ENCODE measurements at regions not wholly inside any gene's neighbourhood (a gene's known extent, or its start where the extent isn't known, plus 50 kb on each side); places are given as distances from the start of the nearest gene placed in this dataset.

GRCh38 chr1:208670778-208671177 lies 426.6 kb upstream of the PLXNA2 start:
- no peaks in the 10 kb centered on the region for H3K9me3 ChIP-seq (ENCODE audit: severe bottlenecking)
- ATAC-seq (ENCODE audit: low read depth) (no peak), DNase-seq (ENCODE audit: low spot score) (no peak)
- no peak overlapping the region for H3K27ac ChIP-seq (ENCODE audit: poor library complexity, severe bottlenecking)
- H3K27me3 ChIP-seq (ENCODE audit: insufficient read depth, poor library complexity, severe bottlenecking), result no peaks in the 10 kb centered on the region
- no peak overlapping the region for H3K4me3 ChIP-seq (ENCODE audit: severe bottlenecking)
- H3K4me1 ChIP-seq (ENCODE audit: insufficient read depth, poor library complexity, severe bottlenecking), result no peaks in the 10 kb centered on the region
- no peaks in the 10 kb centered on the region for H3K36me3 ChIP-seq (ENCODE audit: low read depth)
- no peak for TF ChIP-seq CTCF (IDR thresholded peaks at IDR 0.05; ENCODE audit: poor library complexity, severe bottlenecking)

- no peak for ATAC-seq (ENCODE audit: low read depth)
Measured at GRCh38 chr1:208681878-208682663, 437.9 kb upstream of the PLXNA2 start.

GRCh38 chr1:208682664-208683013 lies 438.5 kb upstream of the PLXNA2 start:
- no peaks in the 10 kb centered on the region for H3K36me3 ChIP-seq (ENCODE audit: low read depth)
- H3K9me3 ChIP-seq (ENCODE audit: severe bottlenecking), result no peaks in the 10 kb centered on the region
- H3K27me3 ChIP-seq (ENCODE audit: insufficient read depth, poor library complexity, severe bottlenecking), result no peaks in the 10 kb centered on the region
- no peak for TF ChIP-seq CTCF (IDR thresholded peaks at IDR 0.05; ENCODE audit: poor library complexity, severe bottlenecking)
- no peak for DNase-seq (ENCODE audit: low spot score)
- H3K27ac ChIP-seq (ENCODE audit: poor library complexity, severe bottlenecking), result no peak overlapping the region
- no peak overlapping the region for H3K4me3 ChIP-seq (ENCODE audit: severe bottlenecking)
- H3K4me1 ChIP-seq (ENCODE audit: insufficient read depth, poor library complexity, severe bottlenecking), result no peaks in the 10 kb centered on the region
- no peak for ATAC-seq (ENCODE audit: low read depth)

More at GRCh38 chr1:208681878-208682663, 437.9 kb upstream of the PLXNA2 start:
- Histone ChIP-seq H3K27me3 (ENCODE audit: insufficient read depth, poor library complexity, severe bottlenecking) (no peaks in the 10 kb centered on the region), H3K27ac (ENCODE audit: poor library complexity, severe bottlenecking) (no peak overlapping the region), H3K4me3 (ENCODE audit: severe bottlenecking) (no peak overlapping the region), H3K9me3 (ENCODE audit: severe bottlenecking) (no peaks in the 10 kb centered on the region), H3K36me3 (ENCODE audit: low read depth) (no peaks in the 10 kb centered on the region), H3K4me1 (ENCODE audit: insufficient read depth, poor library complexity, severe bottlenecking) (no peaks in the 10 kb centered on the region)
- TF ChIP-seq CTCF (IDR thresholded peaks at IDR 0.05; ENCODE audit: poor library complexity, severe bottlenecking), result no peak
- DNase-seq (ENCODE audit: low spot score), result no peak

- Histone ChIP-seq H3K36me3 (ENCODE audit: low read depth) (no peaks in the 10 kb centered on the region), H3K27me3 (ENCODE audit: insufficient read depth, poor library complexity, severe bottlenecking) (no peaks in the 10 kb centered on the region), H3K4me1 (ENCODE audit: insufficient read depth, poor library complexity, severe bottlenecking) (no peaks in the 10 kb centered on the region), H3K27ac (ENCODE audit: poor library complexity, severe bottlenecking) (no peak overlapping the region), H3K4me3 (ENCODE audit: severe bottlenecking) (no peak overlapping the region), H3K9me3 (ENCODE audit: severe bottlenecking) (no peaks in the 10 kb centered on the region)
- no peak for ATAC-seq (ENCODE audit: low read depth)
- DNase-seq (ENCODE audit: low spot score), result no peak
- TF ChIP-seq CTCF (IDR thresholded peaks at IDR 0.05; ENCODE audit: poor library complexity, severe bottlenecking), result no peak
Measured at GRCh38 chr1:208683141-208683540, 439.0 kb upstream of the PLXNA2 start.

- Histone ChIP-seq H3K27me3 (ENCODE audit: insufficient read depth, poor library complexity, severe bottlenecking) (no peaks in the 10 kb centered on the region), H3K27ac (ENCODE audit: poor library complexity, severe bottlenecking) (no peak overlapping the region), H3K36me3 (ENCODE audit: low read depth) (no peaks in the 10 kb centered on the region), H3K4me3 (ENCODE audit: severe bottlenecking) (no peak overlapping the region), H3K9me3 (ENCODE audit: severe bottlenecking) (no peaks in the 10 kb centered on the region), H3K4me1 (ENCODE audit: insufficient read depth, poor library complexity, severe bottlenecking) (no peaks in the 10 kb centered on the region)
- TF ChIP-seq CTCF (IDR thresholded peaks at IDR 0.05; ENCODE audit: poor library complexity, severe bottlenecking), result no peak
- no peak for DNase-seq (ENCODE audit: low spot score)
- no peak for ATAC-seq (ENCODE audit: low read depth)
Measured at GRCh38 chr1:208684192-208684591, 440.0 kb upstream of the PLXNA2 start.

Data from RWPE2 (cell line).